ENCODE measurements at regions not wholly inside any gene's neighbourhood (a gene's known extent, or its start where the extent isn't known, plus 50 kb on each side); places are given as distances from the start of the nearest gene placed in this dataset.
"Not testable (repeated sequence)": the region's sequence is repeated elsewhere in the genome, so short reads cannot be mapped to it uniquely, and the experiment has no call there.

- peak; percentile 70 for DNase-seq (ENCODE audit: low read depth, low spot score)
- ChIA-PET POLR2A (interaction anchor here (1.1 kb wide), 1 partner anchor 254 kb away, joined by 4 read pairs; the partner anchor contains the start of gene GAS1), CTCF (no interaction called here)
- no peak for TF ChIP-seq CTCF (IDR thresholded peaks at IDR 0.05; ENCODE audit: insufficient read depth, low read length, missing control alignments)
- no peak overlapping the region for H3K4me3 ChIP-seq (ENCODE audit: low read depth, low read length)
Measured at GRCh38 chr9:87201351-87201751, 254.0 kb upstream of the GAS1 start.

DNA sequence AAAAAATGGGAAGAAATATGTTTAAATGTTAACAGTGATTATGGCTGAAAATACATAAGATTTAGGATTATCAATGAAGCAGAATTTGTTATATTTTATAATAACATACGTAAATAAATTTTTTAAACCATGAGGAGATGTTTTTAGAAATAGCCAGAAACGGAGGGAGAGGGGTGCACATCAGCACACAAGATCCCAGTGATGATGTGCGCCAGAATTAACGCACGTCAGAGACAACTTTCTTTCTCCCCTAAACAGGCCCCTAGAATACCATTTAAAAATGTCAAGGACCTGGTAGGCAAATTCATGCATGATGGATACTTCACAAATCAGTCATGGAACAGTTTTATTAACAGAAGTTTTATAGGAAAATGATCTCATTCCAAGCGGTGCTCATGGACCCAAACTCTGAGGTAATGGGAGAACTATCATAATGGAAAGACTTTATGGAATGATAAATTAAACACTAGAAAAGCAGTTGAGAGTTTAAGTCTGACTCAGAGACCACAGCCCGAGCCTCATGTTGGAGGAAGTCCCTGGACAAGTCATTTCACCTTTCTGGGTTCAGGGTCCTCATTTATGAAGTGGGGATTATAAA is 258.9 kb upstream of the GAS1 start:
- TF ChIP-seq CTCF (IDR thresholded peaks at IDR 0.05; ENCODE audit: insufficient read depth, low read length, missing control alignments), result no peak
- ChIA-PET CTCF (no interaction called here), POLR2A (no interaction called here)
- no peak overlapping the region for H3K4me3 ChIP-seq (ENCODE audit: low read depth, low read length)
- DNase-seq (ENCODE audit: low read depth, low spot score), result peak; percentile 63

DNA sequence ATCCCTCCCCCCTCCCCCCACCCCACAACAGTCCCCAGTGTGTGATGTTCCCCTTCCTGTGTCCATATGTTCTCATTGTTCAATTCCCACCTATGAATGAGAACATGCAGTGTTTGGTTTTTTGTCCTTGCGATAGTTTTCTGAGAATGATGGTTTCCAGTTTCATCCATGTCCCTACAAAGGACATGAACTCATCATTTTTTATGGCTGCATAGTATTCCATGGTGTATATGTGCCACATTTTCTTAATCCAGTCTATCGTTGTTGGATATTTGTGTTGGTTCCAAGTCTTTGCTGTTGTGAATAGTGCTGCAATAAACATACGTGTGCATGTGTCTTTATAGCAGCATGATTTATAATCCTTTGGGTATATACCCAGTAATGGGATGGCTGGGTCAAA is 263.4 kb upstream of the GAS1 start:
- H3K4me3 ChIP-seq (ENCODE audit: low read depth, low read length); POLR2A ChIA-PET; CTCF ChIA-PET; DNase-seq (ENCODE audit: low read depth, low spot score): not testable (repeated sequence)

DNA sequence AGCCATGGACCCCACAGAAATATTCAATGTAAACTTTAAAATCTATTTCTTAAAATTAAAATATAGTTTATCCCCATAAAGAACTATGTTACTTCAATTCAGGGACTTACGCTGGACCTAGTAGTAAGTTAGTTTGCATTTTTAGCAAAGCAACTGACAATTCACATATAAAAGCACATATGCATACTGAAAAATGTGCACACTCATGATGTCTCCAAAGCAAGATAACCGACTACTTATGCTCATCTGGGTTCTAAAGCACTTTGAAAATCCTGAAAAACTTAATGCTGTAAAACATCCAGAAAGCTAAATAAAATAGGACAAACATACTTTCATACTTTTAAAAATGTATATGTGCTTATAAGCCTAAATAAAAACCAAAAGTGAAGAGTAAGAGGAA is 264.4 kb upstream of the GAS1 start:
- POLR2A ChIA-PET, result no interaction called here

DNA sequence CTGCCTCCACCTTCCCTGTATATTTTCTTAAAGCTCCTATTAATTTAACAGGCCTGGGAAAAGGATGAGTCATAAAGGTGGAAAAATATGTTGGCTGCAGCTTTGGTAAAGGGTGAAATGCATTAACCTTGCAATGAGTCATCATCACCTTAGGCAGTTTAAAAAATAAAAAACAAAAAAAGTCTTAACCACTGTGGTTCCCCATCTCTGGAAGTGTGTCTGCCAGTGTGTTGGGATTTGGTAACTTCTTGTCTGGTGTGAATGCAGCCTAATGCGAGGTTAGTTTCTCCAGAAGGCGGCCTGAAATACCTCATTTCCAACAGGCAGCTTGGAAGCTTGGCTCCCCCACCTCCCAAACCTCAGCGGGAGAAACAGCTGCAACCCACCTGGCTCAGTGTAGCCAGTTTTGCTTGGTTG is 265.3 kb upstream of the GAS1 start:
- POLR2A ChIA-PET, result no interaction called here
- no peak for TF ChIP-seq CTCF (IDR thresholded peaks at IDR 0.05; ENCODE audit: insufficient read depth, low read length, missing control alignments)

More for the DNA sequence above, 264.4 kb upstream of the GAS1 start:
- no peak overlapping the region for H3K4me3 ChIP-seq (ENCODE audit: low read depth, low read length)
- DNase-seq (ENCODE audit: low read depth, low spot score), result no peak
- no peak for TF ChIP-seq CTCF (IDR thresholded peaks at IDR 0.05; ENCODE audit: insufficient read depth, low read length, missing control alignments)
- CTCF ChIA-PET, result interaction anchor here (0.7 kb wide), 1 partner anchor 790 kb away, joined by 3 read pairs; no protein-coding TSS in a partner anchor

DNA sequence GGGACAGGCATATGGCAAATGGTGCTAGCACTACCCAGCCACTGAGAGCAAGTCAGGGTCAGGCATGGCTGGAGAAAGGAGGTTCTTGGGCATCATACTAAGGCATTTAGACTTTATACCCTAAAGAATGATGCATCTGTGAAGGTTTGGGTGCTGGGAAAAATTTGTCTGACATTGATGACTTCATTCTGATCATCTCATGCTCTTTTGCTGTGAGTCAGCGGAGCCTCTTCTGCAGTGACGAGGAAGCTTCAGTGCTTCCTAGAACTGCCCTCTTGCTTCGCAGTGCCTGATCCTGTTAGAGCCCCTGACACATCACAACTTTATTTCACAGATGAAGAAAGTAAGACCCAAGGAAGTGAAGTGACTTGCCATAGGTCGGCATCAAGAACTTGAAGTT is 266.6 kb upstream of the GAS1 start:
- CTCF ChIA-PET, result interaction anchor here (1.4 kb wide), 1 partner anchor 16 kb away, joined by 3 read pairs; no protein-coding TSS in a partner anchor
- TF ChIP-seq CTCF (IDR thresholded peaks at IDR 0.05; ENCODE audit: insufficient read depth, low read length, missing control alignments), result no peak
- no peak overlapping the region for H3K4me3 ChIP-seq (ENCODE audit: low read depth, low read length)
- POLR2A ChIA-PET, result no interaction called here
- DNase-seq (ENCODE audit: low read depth, low spot score), result no peak

More for the DNA sequence above, 265.3 kb upstream of the GAS1 start:
- no peak for DNase-seq (ENCODE audit: low read depth, low spot score)
- CTCF ChIA-PET, result interaction anchor here (0.7 to 1.4 kb wide), 3 partner anchors 17 to 791 kb away, joined by 3 read pairs; no protein-coding TSS in a partner anchor
- no peak overlapping the region for H3K4me3 ChIP-seq (ENCODE audit: low read depth, low read length)

- H3K4me3 ChIP-seq (ENCODE audit: low read depth, low read length), result no peak overlapping the region
- ChIA-PET POLR2A (no interaction called here), CTCF (no interaction called here)
- no peak for DNase-seq (ENCODE audit: low read depth, low spot score)
- no peak for TF ChIP-seq CTCF (IDR thresholded peaks at IDR 0.05; ENCODE audit: insufficient read depth, low read length, missing control alignments)
Measured at GRCh38 chr9:87214991-87215390, 267.7 kb upstream of the GAS1 start.

Measured in AG04449 (cell line).